GM12872 (cell line): ENCODE measurements at regions not wholly inside any gene's neighbourhood (a gene's known extent, or its start where the extent isn't known, plus 50 kb on each side); places are given as distances from the start of the nearest gene placed in this dataset.

Experiments used
- TF ChIP-seq, protein P1 (sequence below): IDR thresholded peaks from 3 replicates; pipeline ENCODE4 v1.5.1; 2011; ENCODE audit warnings: low read depth, mild to moderate bottlenecking, low read length, moderate library complexity; ENCODE audit not compliant: insufficient read depth

DNA sequence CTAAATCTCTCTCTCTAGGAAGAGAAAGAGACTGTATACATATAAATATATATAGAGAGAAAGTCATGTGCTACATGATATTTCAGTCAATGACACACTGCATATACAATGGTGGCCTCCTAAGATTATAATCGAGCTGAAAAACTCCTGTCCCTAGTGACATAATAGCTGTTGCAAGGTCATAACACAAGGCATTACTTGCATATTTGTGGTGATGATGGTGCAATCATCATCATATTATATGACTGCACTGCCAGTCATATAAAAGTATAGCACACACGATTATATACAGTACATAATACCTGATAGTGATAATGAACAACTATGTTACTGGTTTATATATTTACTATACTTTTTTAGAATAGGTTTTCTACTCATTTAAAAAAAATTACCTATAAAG, 316.7 kb downstream of the FGFR2 start:
- TF ChIP-seq, protein P1, sequence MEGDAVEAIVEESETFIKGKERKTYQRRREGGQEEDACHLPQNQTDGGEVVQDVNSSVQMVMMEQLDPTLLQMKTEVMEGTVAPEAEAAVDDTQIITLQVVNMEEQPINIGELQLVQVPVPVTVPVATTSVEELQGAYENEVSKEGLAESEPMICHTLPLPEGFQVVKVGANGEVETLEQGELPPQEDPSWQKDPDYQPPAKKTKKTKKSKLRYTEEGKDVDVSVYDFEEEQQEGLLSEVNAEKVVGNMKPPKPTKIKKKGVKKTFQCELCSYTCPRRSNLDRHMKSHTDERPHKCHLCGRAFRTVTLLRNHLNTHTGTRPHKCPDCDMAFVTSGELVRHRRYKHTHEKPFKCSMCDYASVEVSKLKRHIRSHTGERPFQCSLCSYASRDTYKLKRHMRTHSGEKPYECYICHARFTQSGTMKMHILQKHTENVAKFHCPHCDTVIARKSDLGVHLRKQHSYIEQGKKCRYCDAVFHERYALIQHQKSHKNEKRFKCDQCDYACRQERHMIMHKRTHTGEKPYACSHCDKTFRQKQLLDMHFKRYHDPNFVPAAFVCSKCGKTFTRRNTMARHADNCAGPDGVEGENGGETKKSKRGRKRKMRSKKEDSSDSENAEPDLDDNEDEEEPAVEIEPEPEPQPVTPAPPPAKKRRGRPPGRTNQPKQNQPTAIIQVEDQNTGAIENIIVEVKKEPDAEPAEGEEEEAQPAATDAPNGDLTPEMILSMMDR = no peak

DNA sequence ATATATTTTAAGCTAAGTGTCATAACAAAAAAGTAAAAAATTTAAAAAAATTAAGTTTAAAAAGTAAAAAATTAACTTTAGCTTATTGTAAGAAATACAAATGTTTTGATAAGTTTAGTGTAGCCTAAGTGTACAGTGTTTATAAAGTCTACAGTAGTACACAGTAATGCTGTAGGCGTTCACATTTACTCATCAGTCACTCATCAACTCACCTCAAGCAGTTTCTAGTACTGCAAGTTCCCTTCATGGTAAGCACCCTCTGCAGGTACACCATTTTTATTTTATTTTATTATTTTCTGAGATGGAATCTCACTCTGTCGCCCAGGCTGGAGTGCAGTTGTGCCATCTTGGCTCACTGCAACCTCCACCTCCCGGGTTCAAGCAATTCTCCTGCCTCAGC, 316.0 kb downstream of the FGFR2 start:
- TF ChIP-seq, protein P1 = no peak

DNA sequence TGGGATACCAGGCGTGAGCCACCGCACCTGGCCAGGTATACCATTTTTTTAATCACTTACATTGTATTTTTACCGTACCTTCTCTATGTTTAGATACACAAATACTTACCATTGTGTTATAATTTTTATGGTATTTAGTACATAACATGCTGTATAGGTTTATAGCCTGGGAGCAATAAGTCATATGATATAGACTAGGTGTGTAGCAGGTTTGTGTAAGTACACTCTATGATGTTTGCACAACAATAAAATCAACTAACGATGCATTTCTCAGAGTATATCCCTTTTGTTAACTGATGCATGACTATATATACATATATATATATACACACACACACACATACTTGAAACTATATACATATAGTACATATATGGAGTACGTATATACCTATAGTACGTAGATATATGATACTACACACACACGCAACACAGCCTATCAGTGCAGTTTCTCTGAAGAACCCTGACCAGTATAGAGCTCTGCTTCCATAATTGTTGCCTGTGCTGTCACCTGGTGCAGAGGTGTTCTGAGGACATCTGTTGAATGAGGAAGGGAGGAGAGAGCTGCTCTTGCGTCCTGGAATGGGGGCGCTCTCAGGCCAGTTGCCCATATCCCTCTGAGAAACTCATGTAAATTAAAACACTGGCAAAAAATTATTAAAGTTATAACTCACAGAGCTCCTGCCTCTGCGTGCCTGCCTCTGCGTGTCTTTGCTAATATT, 315.3 kb downstream of the FGFR2 start:
- TF ChIP-seq, protein P1 = no peak

DNA sequence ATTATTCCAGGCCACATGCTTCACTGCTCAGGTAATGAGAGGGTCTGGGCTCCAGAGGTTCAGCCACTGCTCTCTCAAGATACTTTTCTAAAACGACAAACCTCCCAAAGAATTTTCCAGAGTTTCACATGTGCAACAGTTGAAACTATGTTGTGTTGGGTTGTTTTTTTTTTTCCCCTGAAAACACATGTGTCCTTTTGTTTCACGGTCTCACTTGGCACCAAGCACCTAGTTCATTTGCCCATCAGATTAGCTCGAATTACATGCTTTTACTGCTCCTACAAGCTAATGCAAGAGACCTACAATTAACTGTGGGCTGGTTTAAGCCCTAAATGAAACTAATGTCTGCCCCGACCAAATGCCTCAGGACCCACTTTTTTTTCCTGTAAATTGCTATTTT, 313.3 kb downstream of the FGFR2 start:
- TF ChIP-seq, protein P1 = no peak

DNA sequence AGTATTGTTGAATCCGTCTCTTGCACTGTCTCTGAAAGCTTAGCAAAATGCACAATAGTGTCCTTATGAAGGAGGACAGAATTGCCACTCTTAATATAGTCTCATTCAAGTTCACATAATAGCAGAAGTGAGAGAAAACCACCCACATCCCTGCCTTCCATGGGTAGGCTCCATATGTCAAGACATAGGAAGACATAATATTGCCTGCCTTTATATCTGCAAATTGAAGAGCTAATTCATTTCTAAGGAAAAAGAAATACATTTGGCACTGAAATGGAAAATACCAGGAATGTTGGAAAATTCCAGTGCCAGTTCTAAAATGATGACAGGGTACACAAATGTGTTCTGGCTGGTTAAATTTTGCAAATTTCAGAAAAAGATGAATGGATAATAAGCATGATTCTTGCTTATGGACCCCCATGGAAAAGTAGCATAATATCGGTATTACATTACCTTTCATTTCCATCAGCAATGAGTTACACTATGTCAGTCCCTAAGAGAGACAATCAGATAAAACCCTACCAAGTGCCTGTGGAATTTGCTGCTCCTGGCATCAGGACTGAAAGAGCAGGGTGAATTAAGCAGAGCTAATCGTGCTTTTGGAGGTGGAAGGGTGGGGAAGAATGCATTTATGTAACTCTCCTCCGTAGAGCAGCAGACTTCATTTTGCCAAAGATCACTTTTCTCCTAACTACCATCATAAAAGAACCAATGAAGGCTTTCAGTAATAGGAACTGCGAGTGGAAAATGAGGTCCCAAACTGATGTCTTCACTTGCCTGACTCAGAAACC, 312.6 kb downstream of the FGFR2 start:
- TF ChIP-seq, protein P1 = no peak

DNA sequence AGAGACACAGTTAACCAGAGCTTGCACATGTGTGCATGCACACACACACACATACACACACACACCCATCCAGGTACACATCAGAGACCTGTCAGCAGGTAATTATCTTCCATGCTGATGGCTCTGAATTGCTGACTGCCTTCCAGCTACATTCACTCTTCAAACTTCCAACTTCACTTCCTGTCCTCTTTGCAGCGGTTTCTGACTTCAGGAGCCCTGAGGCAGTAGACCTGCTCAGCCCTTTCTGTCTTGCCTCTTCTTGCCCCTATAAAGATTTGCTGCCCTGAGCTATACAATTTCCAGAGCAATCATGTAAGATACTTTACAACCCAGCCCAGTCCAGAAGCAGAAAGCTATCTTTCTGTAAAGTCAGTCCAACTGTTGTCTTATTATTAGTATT, 310.2 kb downstream of the FGFR2 start:
- TF ChIP-seq, protein P1 = no peak

DNA sequence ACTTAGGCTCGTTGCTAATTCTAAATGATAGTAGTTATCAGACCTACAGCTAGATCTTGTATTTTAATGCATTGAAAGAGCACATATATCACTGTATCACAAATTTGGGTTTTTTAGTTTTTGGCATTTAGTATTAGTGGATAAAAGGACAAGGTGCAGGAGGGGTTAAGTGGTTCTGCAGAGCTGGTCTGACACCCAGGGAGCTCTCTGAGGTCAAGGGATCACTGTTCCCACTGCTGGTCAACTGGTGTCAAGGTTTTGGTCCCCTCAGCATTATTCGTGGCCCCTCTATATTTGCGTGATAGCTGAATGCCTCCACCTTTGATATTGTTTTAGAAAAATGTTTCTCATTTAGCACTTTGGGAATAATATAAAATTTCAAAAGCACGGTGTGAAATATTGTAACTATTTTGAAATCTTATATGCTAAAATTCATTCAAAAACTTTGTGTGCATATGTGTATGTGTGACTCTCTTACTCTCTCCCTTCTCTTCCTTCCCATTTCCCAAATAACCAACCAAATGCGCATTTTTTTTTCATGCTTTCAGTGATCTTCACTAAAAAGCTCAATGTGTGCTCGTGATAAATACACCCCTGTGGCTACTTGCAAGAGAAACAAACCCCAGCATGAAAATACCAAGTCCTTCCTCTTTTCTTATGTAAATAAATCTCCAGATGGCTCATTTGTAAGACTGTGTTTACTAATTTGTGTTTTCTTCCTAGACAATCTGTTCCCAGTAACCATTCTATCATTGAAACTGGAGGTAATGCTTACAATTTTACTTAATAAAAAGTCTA, 309.2 kb downstream of the FGFR2 start:
- TF ChIP-seq, protein P1 = no peak
